ENCODE measurements at regions not wholly inside any gene's neighbourhood (a gene's known extent, or its start where the extent isn't known, plus 50 kb on each side); places are given as distances from the start of the nearest gene placed in this dataset.
"Not testable (repeated sequence)": the region's sequence is repeated elsewhere in the genome, so short reads cannot be mapped to it uniquely, and the experiment has no call there.

GRCh38 chr2:183812091-183812490 is 687.8 kb downstream of the NUP35 start:
- no peak for DNase-seq

- no peak for DNase-seq
Measured at GRCh38 chr2:183825710-183826109, 701.5 kb downstream of the NUP35 start.

GRCh38 chr2:183829931-183830330 is 705.7 kb downstream of the NUP35 start:
- no peak for DNase-seq

GRCh38 chr2:183837157-183837556 is 712.9 kb downstream of the NUP35 start:
- no peak for DNase-seq

GRCh38 chr2:183838295-183838694 is 714.1 kb downstream of the NUP35 start:
- DNase-seq, result no peak

- DNase-seq, result no peak
Measured at GRCh38 chr2:183840061-183840584, 715.9 kb downstream of the NUP35 start.

GRCh38 chr2:183849826-183850225 is 725.6 kb downstream of the NUP35 start:
- DNase-seq, result not testable (repeated sequence)

- no peak for DNase-seq
Measured at GRCh38 chr2:183859129-183859528, 734.9 kb downstream of the NUP35 start.

GRCh38 chr2:183866666-183867065 is 731.7 kb upstream of the ZNF804A start:
- DNase-seq, result no peak

GRCh38 chr2:183867206-183867605 is 731.1 kb upstream of the ZNF804A start:
- DNase-seq, result no peak

- DNase-seq, result no peak
Measured at GRCh38 chr2:183868153-183868552, 730.2 kb upstream of the ZNF804A start.

GRCh38 chr2:183868707-183869106 is 729.6 kb upstream of the ZNF804A start:
- no peak for DNase-seq

GRCh38 chr2:183872131-183872530 is 726.2 kb upstream of the ZNF804A start:
- no peak for DNase-seq

- no peak for DNase-seq
Measured at GRCh38 chr2:183881978-183882377, 716.4 kb upstream of the ZNF804A start.

- no peak for DNase-seq
Measured at GRCh38 chr2:183892315-183892941, 705.9 kb upstream of the ZNF804A start.

- DNase-seq, result no peak
Measured at GRCh38 chr2:183898641-183899040, 699.7 kb upstream of the ZNF804A start.

- DNase-seq, result no peak
Measured at GRCh38 chr2:183901931-183902330, 696.4 kb upstream of the ZNF804A start.

- no peak for DNase-seq
Measured at GRCh38 chr2:183903026-183903425, 695.3 kb upstream of the ZNF804A start.

- DNase-seq, result not testable (repeated sequence)
Measured at GRCh38 chr2:183916041-183916440, 682.3 kb upstream of the ZNF804A start.

GRCh38 chr2:183919167-183919566 is 679.2 kb upstream of the ZNF804A start:
- no peak for DNase-seq

- DNase-seq, result no peak
Measured at GRCh38 chr2:183919926-183920325, 678.4 kb upstream of the ZNF804A start.

GRCh38 chr2:183925281-183925680 is 673.0 kb upstream of the ZNF804A start:
- no peak for DNase-seq

GRCh38 chr2:183926433-183926832 is 671.9 kb upstream of the ZNF804A start:
- DNase-seq, result no peak

- no peak for DNase-seq
Measured at GRCh38 chr2:183927406-183928325, 670.7 kb upstream of the ZNF804A start.
